H1 (cell line): ENCODE measurements at regions not wholly inside any gene's neighbourhood (a gene's known extent, or its start where the extent isn't known, plus 50 kb on each side); places are given as distances from the start of the nearest gene placed in this dataset.

ENCODE experiments used
- CTCF ChIA-PET: fragments of 300-600 bp; sonication (Branson Sonifier 250); formaldehyde crosslinking; loops from one replicate; lab custom pipeline; 2021; ENCODE audit not compliant: partially characterized antibody; lab: Charles Lee
- POLR2A ChIA-PET: fragments of 300-600 bp; sonication (Branson Sonifier 250); formaldehyde crosslinking; loops from one replicate; lab custom pipeline; 2021; ENCODE audit warnings: inconsistent platforms; ENCODE audit not compliant: partially characterized antibody; lab: Charles Lee
- DNase-seq, 2 experiments: peaks; one replicate each; pipeline versions ENCODE4 v3.0.0 to v3.0.0-alpha.2; 2010 to 2022; ENCODE audit warnings: low spot score in 2 of 2, low read depth in 1 of 2, mixed read lengths in 1 of 2
- FAIRE-seq: peaks from 2 replicates; lab custom pipeline; 2011; peaks lifted over from hg19 to GRCh38; lab: Jason Lieb, UNC
- H2AFZ ChIP-seq: 2 replicates; pipeline ENCODE4 v1.8.1; 2012; ENCODE audit warnings: low read length, inconsistent platforms
- H2AK5ac ChIP-seq: 2 replicates; pipeline ENCODE4 v1.6.1; 2013; ENCODE audit warnings: low read depth, low read length
- H2BK120ac ChIP-seq: replicated peaks from 2 replicates; pipeline ENCODE3; 2013; ENCODE audit warnings: low read depth, low read length, inconsistent platforms
- H2BK12ac ChIP-seq: 2 replicates; pipeline ENCODE4 v1.6.1; 2013; ENCODE audit warnings: low read depth, low read length
- H2BK15ac ChIP-seq: 2 replicates; pipeline ENCODE4 v1.6.1; 2013; ENCODE audit warnings: low read length
- H2BK20ac ChIP-seq: 2 replicates; pipeline ENCODE4 v1.6.1; 2013; ENCODE audit warnings: low read length
- H2BK5ac ChIP-seq: 2 replicates; pipeline ENCODE4 v1.6.1; 2013; ENCODE audit warnings: low read depth, low read length
- H3K14ac ChIP-seq: 2 replicates; pipeline ENCODE4 v1.6.1; 2013; ENCODE audit warnings: inconsistent platforms; ENCODE audit not compliant: insufficient read length
- H3K18ac ChIP-seq: 2 replicates; pipeline ENCODE4 v1.6.1; 2013; ENCODE audit warnings: low read length; ENCODE audit errors: extremely low read depth
- H3K23ac ChIP-seq: 2 replicates; pipeline ENCODE4 v1.6.1; 2013; ENCODE audit warnings: inconsistent platforms; ENCODE audit not compliant: insufficient read length
- H3K23me2 ChIP-seq: 2 replicates; pipeline ENCODE4 v1.6.1; 2013; ENCODE audit warnings: low read depth, low read length
- H3K27ac ChIP-seq: 2 replicates; pipeline ENCODE4 v1.6.1; 2011; ENCODE audit warnings: low read depth, low read length, inconsistent platforms
- H3K27me3 ChIP-seq, 4 experiments: replicated peaks in 1 of 4; 1 replicate in 1 of 4; 2 replicates in 3 of 4; pipeline versions ENCODE4 v1.6.1 to v1.8.1; 2011 to 2013; ENCODE audit warnings: low read length in 3 of 4, mild to moderate bottlenecking in 3 of 4, inconsistent platforms in 2 of 4, mixed read lengths in 2 of 4, moderate library complexity in 1 of 4; ENCODE audit not compliant: control insufficient read depth in 3 of 4, insufficient read depth in 3 of 4; ENCODE audit errors: extremely low read depth in 1 of 4
- H3K36me3 ChIP-seq, 4 experiments: 2 replicates each; pipeline versions ENCODE4 v1.6.1 to v1.8.1; 2011 to 2013; ENCODE audit warnings: mild to moderate bottlenecking in 4 of 4, low read length in 3 of 4, moderate library complexity in 2 of 4, control low read depth in 1 of 4, inconsistent platforms in 1 of 4; ENCODE audit not compliant: insufficient read depth in 4 of 4, control insufficient read depth in 2 of 4
- H3K4ac ChIP-seq: replicated peaks from 2 replicates; pipeline ENCODE3; 2013; ENCODE audit warnings: low read length, low read depth, mixed read lengths, inconsistent platforms; ENCODE audit not compliant: insufficient read length
- H3K4me1 ChIP-seq, 4 experiments: replicated peaks in 1 of 4; 1 replicate in 1 of 4; 2 replicates in 3 of 4; pipeline versions ENCODE4 v1.6.1 to v1.8.1; 2011 to 2013; ENCODE audit warnings: low read length in 3 of 4, inconsistent platforms in 2 of 4, mixed read lengths in 1 of 4; ENCODE audit not compliant: insufficient read depth in 4 of 4, control insufficient read depth in 3 of 4
- H3K4me2 ChIP-seq, 2 experiments: 2 replicates each; pipeline versions ENCODE4 v1.6.1 to v1.8.1; 2011 to 2013; ENCODE audit warnings: low read depth in 2 of 2, low read length in 2 of 2, control low read depth in 1 of 2, inconsistent platforms in 1 of 2, mild to moderate bottlenecking in 1 of 2; ENCODE audit not compliant: insufficient read depth in 1 of 2
- H3K4me3 ChIP-seq, 4 experiments: fragments of 200-600, 300-600 bp in 1 of 4; sonication (generic), shearing (Covaris generic), sonication (Bioruptor Twin) in 1 of 4; 2 replicates each; pipeline versions ENCODE4 v1.5.1 to v1.8.1; 2011 to 2016; ENCODE audit warnings: low read length in 4 of 4, low read depth in 3 of 4, control low read depth in 2 of 4, inconsistent platforms in 2 of 4, mild to moderate bottlenecking in 2 of 4, mixed read lengths in 1 of 4, moderate library complexity in 1 of 4; ENCODE audit not compliant: insufficient read depth in 2 of 4; ENCODE audit errors: extremely low read depth in 1 of 4
- H3K56ac ChIP-seq: replicated peaks from 2 replicates; pipeline ENCODE3; 2013; ENCODE audit warnings: low read depth, mild to moderate bottlenecking, mixed read lengths, low read length, inconsistent platforms; ENCODE audit not compliant: insufficient read length
- H3K79me1 ChIP-seq: 2 replicates; pipeline ENCODE4 v1.6.1; 2013; ENCODE audit warnings: low read depth, low read length, control low read depth
- H3K79me2 ChIP-seq, 2 experiments: 2 replicates each; pipeline versions ENCODE4 v1.6.1 to v1.8.1; 2012 to 2013; ENCODE audit warnings: low read length in 2 of 2, mild to moderate bottlenecking in 2 of 2, inconsistent platforms in 1 of 2; ENCODE audit not compliant: insufficient read depth in 2 of 2, control insufficient read depth in 1 of 2
- H3K9ac ChIP-seq, 4 experiments: replicated peaks in 1 of 4; 1 replicate in 1 of 4; 2 replicates in 3 of 4; pipeline versions ENCODE4 v1.6.1 to v1.8.1; 2011 to 2013; ENCODE audit warnings: low read depth in 3 of 4, low read length in 3 of 4, control low read depth in 2 of 4, mild to moderate bottlenecking in 2 of 4, moderate library complexity in 2 of 4, inconsistent platforms in 1 of 4; ENCODE audit errors: extremely low read depth in 1 of 4
- H3K9me3 ChIP-seq, 2 experiments: 2 replicates each; pipeline versions ENCODE4 v1.6.1 to v1.8.1; 2012 to 2013; ENCODE audit warnings: mild to moderate bottlenecking in 2 of 2, moderate library complexity in 2 of 2, control low read depth in 1 of 2, inconsistent platforms in 1 of 2, low read depth in 1 of 2, low read length in 1 of 2, mixed read lengths in 1 of 2; ENCODE audit not compliant: insufficient read depth in 2 of 2
- H4K20me1 ChIP-seq, 2 experiments: replicated peaks in 1 of 2; 2 replicates each; pipeline versions ENCODE3 to v1.8.1; 2011 to 2013; ENCODE audit warnings: inconsistent platforms in 2 of 2, low read length in 2 of 2, mild to moderate bottlenecking in 1 of 2; ENCODE audit not compliant: insufficient read depth in 2 of 2, control insufficient read depth in 1 of 2
- H4K5ac ChIP-seq: 2 replicates; pipeline ENCODE4 v1.6.1; 2013; ENCODE audit warnings: low read length, low read depth, mixed read lengths, inconsistent platforms; ENCODE audit not compliant: insufficient read length
- H4K8ac ChIP-seq: 2 replicates; pipeline ENCODE4 v1.8.0; 2013; ENCODE audit warnings: mild to moderate bottlenecking, moderate library complexity, low read length, inconsistent platforms; ENCODE audit not compliant: insufficient read depth; ENCODE audit errors: extremely low read depth
- H4K91ac ChIP-seq: replicated peaks from 2 replicates; pipeline ENCODE3; 2013; ENCODE audit warnings: low read length, mixed read lengths, inconsistent platforms; ENCODE audit not compliant: insufficient read length
- EGR1 ChIP-seq: IDR thresholded peaks from 2 replicates; pipeline ENCODE4 v1.6.1; 2011; ENCODE audit warnings: low read depth, low read length, borderline replicate concordance
- EP300 ChIP-seq, 2 experiments: IDR thresholded peaks; 1 replicate in 1 of 2; 2 replicates in 1 of 2; pipeline ENCODE4 v1.6.1; 2011 to 2012; ENCODE audit warnings: low read depth in 2 of 2, low read length in 2 of 2, mild to moderate bottlenecking in 2 of 2, borderline replicate concordance in 1 of 2, inconsistent platforms in 1 of 2, moderate library complexity in 1 of 2
- WGBS, 2 experiments: shearing (Covaris generic) in 1 of 2; methylation state at CpG; one replicate each; pipeline versions ENCODE4 v1.1.6 to v1.1.7; 2013 to 2015; ENCODE audit warnings: low lambda C conversion rate in 2 of 2, mixed read lengths in 2 of 2, inconsistent platforms in 1 of 2, low coverage in 1 of 2, missing lambda C conversion rate in 1 of 2; ENCODE audit not compliant: insufficient replicate concordance in 2 of 2, insufficient coverage in 1 of 2, insufficient read length in 1 of 2; ENCODE audit errors: extremely low coverage in 1 of 2, missing lambda C conversion rate in 1 of 2; 5-methylcytosine and 5-hydroxymethylcytosine counted together

GRCh38 chr1:118269598-118269997 lies 84.6 kb upstream of the SPAG17 start:
- H3K4ac ChIP-seq: no peak overlapping the region
- H3K23me2 ChIP-seq: no peaks in the 10 kb centered on the region
- no peaks in the 10 kb centered on the region for H3K4me1 ChIP-seq
- no peaks in the 10 kb centered on the region for H4K20me1 ChIP-seq
- no peak overlapping the region for H3K56ac ChIP-seq
- no peak overlapping the region for H3K23ac ChIP-seq
- no peak overlapping the region for H3K27ac ChIP-seq
- no peak for FAIRE-seq
- no peaks in the 10 kb centered on the region for H3K27me3 ChIP-seq
- no peak overlapping the region for H3K4me3 ChIP-seq
- H2AFZ ChIP-seq: no peak overlapping the region
- POLR2A ChIA-PET: no interaction called here
- no peak overlapping the region for H2BK15ac ChIP-seq
- TF ChIP-seq EP300 (IDR thresholded peaks at IDR 0.05; ENCODE audit: borderline replicate concordance in 1 of 2, low read depth in 2 of 2, low read length in 2 of 2) (no peak), EGR1 (no peak)
- H4K8ac ChIP-seq: no peak overlapping the region
- H3K79me1 ChIP-seq: no peaks in the 10 kb centered on the region
- H3K79me2 ChIP-seq: no peaks in the 10 kb centered on the region
- no peak overlapping the region for H3K4me2 ChIP-seq
- no peak overlapping the region for H3K9ac ChIP-seq
- WGBS, 2 experiments: 93% methylated on average over 2 of the region's 2 CpGs; no CpG with 5 or more reads in 1 of the 2 experiments
- CTCF ChIA-PET: no interaction called here
- no peak overlapping the region for H3K14ac ChIP-seq
- H2BK5ac ChIP-seq: no peak overlapping the region
- no peak overlapping the region for H4K91ac ChIP-seq
- no peak for DNase-seq
- H2BK20ac ChIP-seq: no peak overlapping the region
- no peak overlapping the region for H2AK5ac ChIP-seq
- H2BK12ac ChIP-seq: no peak overlapping the region
- no peak overlapping the region for H2BK120ac ChIP-seq
- H3K36me3 ChIP-seq: no peaks in the 10 kb centered on the region
- H4K5ac ChIP-seq: no peak overlapping the region
- H3K9me3 ChIP-seq: no peaks in the 10 kb centered on the region
- H3K18ac ChIP-seq: no peak overlapping the region
